Adrenal gland (tissue), 9 donors: ENCODE measurements at regions not wholly inside any gene's neighbourhood (a gene's known extent, or its start where the extent isn't known, plus 50 kb on each side); places are given as distances from the start of the nearest gene placed in this dataset.

Experiments used
- DNase-seq, 7 donors: peaks; one replicate each; pipeline ENCODE4 v3.0.0-alpha.2; 2019 to 2020
- H3K27ac ChIP-seq, 5 donors: fragments of 200-600 bp; sonication (generic) in 4 of 5; 1 replicate in 3 of 5; 2 replicates in 2 of 5; pipeline versions ENCODE4 v1.5.1 to v1.8.0; 2016 to 2020; ENCODE audit warnings: mild to moderate bottlenecking in 1 of 5
- H3K27me3 ChIP-seq: fragments of 200-600 bp; 2 replicates; pipeline ENCODE4 v1.8.0; 2021
- H3K36me3 ChIP-seq, 2 donors: fragments of 200-600 bp; replicated peaks in 1 of 2; 1 replicate in 1 of 2; 2 replicates in 1 of 2; pipeline versions ENCODE4 v1.5.1 to v1.8.0; 2018 to 2022
- H3K4me1 ChIP-seq, 2 donors: fragments of 200-600 bp; replicated peaks in 1 of 2; 1 replicate in 1 of 2; 2 replicates in 1 of 2; pipeline versions ENCODE4 v1.5.1 to v1.8.0; 2018 to 2021
- H3K4me3 ChIP-seq, 4 donors: fragments of 200-600 bp; sonication (generic) in 3 of 4; one replicate each; pipeline ENCODE4 v1.5.1; 2016 to 2018
- H3K9me3 ChIP-seq, 3 donors: fragments of 200-600 bp; sonication (generic) in 1 of 3; replicated peaks in 1 of 3; 1 replicate in 2 of 3; 2 replicates in 1 of 3; pipeline versions ENCODE4 v1.5.1 to v1.8.0; 2016 to 2021
- CTCF ChIP-seq, 6 experiments: fragments of 450-650 bp in 4 of 6; fragments of 200-600 bp in 2 of 6; sonication (generic) in 1 of 6; IDR thresholded peaks; 1 replicate in 5 of 6; 2 replicates in 1 of 6; pipeline versions ENCODE4 v1.5.1 to v1.8.0; 2016 to 2021; ENCODE audit warnings: antibody characterized with exemption in 6 of 6, mild to moderate bottlenecking in 2 of 6, moderate library complexity in 1 of 6
- POLR2A ChIP-seq, 2 donors: fragments of 450-650 bp; IDR thresholded peaks; one replicate each; pipeline ENCODE4 v1.6.1; 2017; ENCODE audit warnings: antibody characterized with exemption in 2 of 2, mild to moderate bottlenecking in 2 of 2, moderate library complexity in 1 of 2
- WGBS, 4 donors: extraction: QIAGEN DNeasy Blood & Tissue Kit in 2 of 4; methylation state at CpG; one replicate each; pipeline versions ENCODE4 v1.1.5 to v1.1.7; 2013 to 2017; 5-methylcytosine and 5-hydroxymethylcytosine counted together
- intact Hi-C, 2 donors: fragments of 100-400 bp; cut with DNase I; formaldehyde crosslinking; loops; one replicate each; pipeline versions ENCODE4 v1.14.1 to v1.15.0; 2022 to 2023
- donor health status: healthy with polysubstance abuse.
- donor health status: Bipolar disorder and iron deficiency.
- donor health status: DM: yes; HTN: yes; CAD: no.
- donor health status: DM: no; HTN: no; CAD: no.
- donor health status: DM: no; HTN: no; CAD: no.

- no peak overlapping the region for H3K4me3 ChIP-seq
- intact Hi-C loops: no loop called here
- H3K4me1 ChIP-seq: no peaks in the 10 kb centered on the region
- DNase-seq: no peak
- H3K36me3 ChIP-seq: no peaks in the 10 kb centered on the region
- H3K27me3 ChIP-seq: no peaks in the 10 kb centered on the region
- TF ChIP-seq CTCF (IDR thresholded peaks at IDR 0.05) (no peak), POLR2A (IDR thresholded peaks at IDR 0.05) (no peak)
- no peak overlapping the region for H3K27ac ChIP-seq
- H3K9me3 ChIP-seq: no peaks in the 10 kb centered on the region
- WGBS, 4 donors: 0 to 33% (median 18%) methylated on average over 1 of the region's 1 CpG
Observed at GRCh38 chr5:13214182-13214581, 730.3 kb downstream of the DNAH5 start.

- no peak for TF ChIP-seq POLR2A (IDR thresholded peaks at IDR 0.05)
- no peak for TF ChIP-seq CTCF (IDR thresholded peaks at IDR 0.05)
- H3K36me3 ChIP-seq: no peaks in the 10 kb centered on the region
- no peak overlapping the region for H3K27ac ChIP-seq
- 59 to 71% (median 65%) methylated on average over 4 of the region's 4 CpGs for WGBS, 4 donors
- no peaks in the 10 kb centered on the region for H3K4me1 ChIP-seq
- H3K4me3 ChIP-seq: no peak overlapping the region
- no peaks in the 10 kb centered on the region for H3K9me3 ChIP-seq
- DNase-seq: no peak
- H3K27me3 ChIP-seq: no peaks in the 10 kb centered on the region
- intact Hi-C loops: no loop called here
Observed at GRCh38 chr5:13212886-13213285, 731.6 kb downstream of the DNAH5 start.

- H3K36me3 ChIP-seq: no peaks in the 10 kb centered on the region
- TF ChIP-seq CTCF (IDR thresholded peaks at IDR 0.05): no peak
- no peak for TF ChIP-seq POLR2A (IDR thresholded peaks at IDR 0.05)
- no peak overlapping the region for H3K4me3 ChIP-seq
- no peaks in the 10 kb centered on the region for H3K9me3 ChIP-seq
- no peak overlapping the region for H3K27ac ChIP-seq
- intact Hi-C loops: no loop called here
- H3K4me1 ChIP-seq: no peaks in the 10 kb centered on the region
- no peak for DNase-seq
- H3K27me3 ChIP-seq: no peaks in the 10 kb centered on the region
- 71 to 89% (median 85%) methylated on average over 1 of the region's 1 CpG for WGBS, 4 donors
Observed at GRCh38 chr5:13211064-13211463, 733.4 kb downstream of the DNAH5 start.

GRCh38 chr5:13207112-13207511 lies 737.4 kb downstream of the DNAH5 start:
- intact Hi-C loops: no loop called here
- TF ChIP-seq POLR2A (IDR thresholded peaks at IDR 0.05) (no peak), CTCF (IDR thresholded peaks at IDR 0.05) (no peak)

More at GRCh38 chr5:13207112-13207511, 737.4 kb downstream of the DNAH5 start:
- Histone ChIP-seq H3K4me1 (no peaks in the 10 kb centered on the region), H3K9me3 (no peaks in the 10 kb centered on the region), H3K27ac (no peak overlapping the region), H3K4me3 (no peak overlapping the region), H3K36me3 (no peaks in the 10 kb centered on the region), H3K27me3 (no peaks in the 10 kb centered on the region)
- DNase-seq: no peak
